GM21723 (cell line): ENCODE measurements at regions not wholly inside any gene's neighbourhood (a gene's known extent, or its start where the extent isn't known, plus 50 kb on each side); places are given as distances from the start of the nearest gene placed in this dataset.

Experiments used
- ATAC-seq: cut with Tn5 transposase; IDR thresholded peaks from one replicate; pipeline ENCODE4 v1.9.1; 2021; ENCODE audit warnings: mild to moderate bottlenecking, moderate library complexity; ENCODE audit not compliant: unreplicated experiment

DNA sequence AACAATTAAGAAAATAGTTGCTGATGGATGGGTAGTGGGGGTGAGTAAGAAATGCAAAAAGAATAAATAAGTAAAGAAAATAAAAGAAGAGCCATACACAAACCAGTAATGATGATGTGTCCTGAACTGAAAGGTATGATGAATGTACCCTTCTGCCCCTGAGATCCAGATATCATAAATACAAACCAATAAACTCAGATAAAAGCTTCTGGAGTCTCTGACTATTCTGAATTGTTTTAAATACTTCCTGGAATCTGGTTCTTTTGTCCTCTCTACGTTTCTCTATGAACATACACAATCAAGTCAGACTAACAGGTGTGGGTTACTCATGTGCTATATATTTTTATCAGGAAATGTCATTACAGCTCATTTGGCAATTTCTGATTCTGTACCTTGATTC lies 153.4 kb downstream of the PPP1R2C start:
- ATAC-seq: no peak

DNA sequence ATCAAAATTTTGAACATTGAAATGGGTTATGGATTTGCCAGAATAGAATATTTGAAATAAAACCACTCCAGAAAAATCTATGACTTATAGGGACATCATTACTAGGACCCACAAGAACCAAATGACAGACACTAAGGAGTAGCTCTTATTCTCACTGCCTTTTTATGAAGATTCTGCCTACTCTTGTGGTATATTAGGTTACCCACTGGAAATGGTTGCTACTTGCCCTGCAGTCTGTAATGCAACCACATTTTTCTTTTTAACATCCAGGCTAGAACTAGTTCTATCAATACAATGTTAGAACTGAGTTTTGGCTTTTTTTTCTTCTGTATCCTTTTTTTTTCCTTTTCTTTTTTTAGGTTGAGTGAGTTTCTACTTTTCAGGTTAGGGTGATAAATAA lies 158.9 kb downstream of the PPP1R2C start:
- no peak for ATAC-seq

DNA sequence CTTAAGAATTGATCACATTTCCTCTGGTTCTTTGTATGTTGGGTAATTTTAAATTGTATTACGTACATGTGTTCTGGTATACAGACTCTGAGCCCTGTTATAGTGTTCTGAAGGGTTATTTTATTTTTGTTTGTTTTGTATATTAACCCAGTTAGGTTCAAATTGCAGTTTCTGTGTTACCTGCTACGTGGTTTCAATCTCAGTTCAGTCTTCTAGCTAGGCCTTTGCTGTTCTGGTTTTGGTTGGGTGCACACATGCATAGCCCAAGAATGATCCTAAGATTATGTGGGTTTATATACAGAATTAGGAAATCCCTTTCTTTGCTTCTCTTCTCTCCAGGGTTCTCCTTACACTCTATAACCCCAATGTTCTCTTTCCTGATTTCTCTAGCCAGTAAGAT lies 161.0 kb downstream of the PPP1R2C start:
- ATAC-seq: peak; percentile 71

DNA sequence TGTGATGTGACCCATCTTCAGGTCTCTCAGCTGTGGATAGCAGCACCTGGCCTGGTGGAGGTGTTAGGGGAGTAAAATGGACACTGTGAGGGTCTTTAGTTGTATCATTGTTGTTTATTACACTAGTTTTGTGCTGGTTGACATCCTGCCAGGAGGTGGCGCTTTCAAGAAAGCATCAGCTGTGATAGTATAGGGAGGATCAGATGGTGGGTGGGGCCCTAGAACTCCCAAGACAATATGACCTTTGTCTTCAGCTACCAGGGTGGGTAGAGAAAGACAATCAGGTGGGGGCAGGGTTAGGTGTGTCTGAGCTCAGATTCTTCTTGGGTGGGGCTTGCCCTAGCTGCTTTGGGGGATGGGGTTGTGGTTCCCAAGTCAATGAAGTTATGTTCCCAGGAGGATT lies 162.8 kb downstream of the PPP1R2C start:
- no peak for ATAC-seq

DNA sequence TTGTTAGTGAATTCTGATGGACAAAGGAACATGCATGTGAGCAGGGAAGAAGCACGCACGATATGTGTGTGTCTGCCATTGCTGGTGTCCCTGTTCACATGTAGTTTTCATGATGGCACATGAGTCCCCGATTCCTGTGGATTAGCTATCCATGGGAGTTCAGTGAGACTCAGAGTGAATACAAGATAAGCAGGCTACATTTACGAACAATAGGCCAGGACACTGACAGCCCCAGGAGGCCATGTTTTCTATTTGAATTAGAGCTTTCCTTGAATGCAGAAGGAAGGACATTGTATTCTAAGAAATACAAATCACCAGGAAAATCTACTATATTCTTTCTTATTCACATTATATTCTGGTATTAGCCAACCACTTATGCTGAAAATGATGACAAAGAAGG lies 171.4 kb downstream of the PPP1R2C start:
- ATAC-seq: no peak

DNA sequence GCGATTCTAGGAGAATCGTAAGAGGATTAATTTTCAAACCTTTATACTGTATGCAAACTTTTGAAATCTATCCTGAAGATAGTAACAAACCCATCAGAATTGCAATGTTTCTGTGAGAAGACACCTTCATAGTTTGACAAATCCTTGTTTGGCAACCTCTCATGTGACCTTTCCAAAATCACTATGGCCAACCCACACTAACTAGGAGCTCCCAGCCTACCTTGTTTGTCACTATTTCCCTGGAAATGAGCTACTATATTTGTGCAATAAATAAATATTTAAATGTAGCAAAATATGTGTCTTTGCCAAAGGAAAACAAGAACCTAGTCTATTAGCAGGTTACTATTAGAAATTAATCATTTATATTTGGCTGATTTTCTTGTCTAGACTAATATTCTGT lies 173.7 kb downstream of the PPP1R2C start:
- no peak for ATAC-seq

DNA sequence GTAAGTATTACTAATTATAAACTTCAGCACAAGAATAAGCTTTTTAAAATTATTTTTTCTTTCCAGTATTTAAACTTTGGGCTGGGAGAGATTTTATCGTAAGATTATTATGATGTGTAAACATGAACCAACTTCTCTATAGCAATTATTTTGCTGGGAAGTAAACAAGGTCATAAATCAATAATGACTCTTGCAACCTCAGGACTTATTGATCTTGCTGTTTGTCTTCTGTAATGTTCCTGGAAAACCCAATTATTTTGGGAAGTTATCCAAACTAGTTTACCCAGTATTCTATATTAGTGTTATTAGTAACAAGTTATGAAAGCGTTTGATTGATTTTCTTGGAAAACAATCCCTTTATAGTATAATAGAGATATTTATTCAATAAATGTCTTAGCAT lies 174.9 kb downstream of the PPP1R2C start:
- no peak for ATAC-seq

DNA sequence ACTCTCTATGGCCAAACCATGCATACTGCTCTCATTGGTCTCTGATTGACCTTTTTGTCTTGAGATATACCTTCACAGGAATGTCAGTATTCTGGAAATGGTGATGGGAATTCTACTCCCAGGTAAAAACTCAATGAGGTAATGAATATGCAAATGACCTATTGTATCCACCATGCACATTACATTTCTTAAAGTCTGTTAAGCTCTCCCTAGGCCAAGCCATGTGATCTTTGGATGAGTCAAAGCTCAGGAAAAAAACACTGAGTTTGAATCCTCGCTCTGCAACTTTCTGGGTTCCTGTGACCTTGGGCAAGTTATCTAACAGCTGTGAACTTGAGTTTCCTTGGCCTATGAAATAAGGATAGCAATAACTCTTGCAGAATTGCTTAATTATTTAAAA lies 175.4 kb downstream of the PPP1R2C start:
- no peak for ATAC-seq

DNA sequence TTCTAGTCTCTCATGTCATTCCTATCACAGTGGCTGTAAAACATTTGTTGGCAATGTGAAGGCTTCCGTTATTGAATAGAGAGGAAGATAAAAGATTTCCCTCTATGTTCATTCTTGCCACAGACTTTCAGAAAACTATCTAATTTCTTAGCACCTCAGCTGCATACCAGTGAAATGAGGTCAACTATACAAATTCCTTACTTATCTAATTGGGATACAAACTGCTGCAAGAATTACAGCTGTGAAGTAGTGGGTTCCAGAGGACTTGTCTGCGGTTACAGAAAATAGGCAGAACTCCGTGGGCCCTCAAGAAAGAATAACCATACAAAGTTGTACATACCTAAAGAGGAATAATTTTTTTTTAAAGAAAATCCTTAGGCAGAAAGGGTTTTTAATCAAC lies 175.8 kb downstream of the PPP1R2C start:
- ATAC-seq: no peak

DNA sequence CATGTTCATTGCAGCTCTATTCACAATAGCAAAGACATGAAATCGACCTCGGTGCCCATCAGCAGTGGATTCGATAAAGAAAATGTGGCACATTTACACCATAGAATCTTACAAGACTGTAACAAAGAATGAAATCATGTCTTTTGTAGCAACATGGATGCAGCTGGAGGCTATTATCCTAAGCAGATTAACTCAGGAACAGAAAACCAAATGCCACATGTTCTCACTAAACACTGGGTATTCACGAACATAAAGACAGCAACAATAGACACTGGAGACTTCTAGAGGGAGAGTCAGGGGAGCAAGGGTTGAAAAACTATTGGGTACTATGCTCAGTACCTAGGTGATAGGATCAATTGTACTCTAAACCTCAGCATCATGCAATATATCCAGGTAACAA lies 180.5 kb downstream of the PPP1R2C start:
- no peak for ATAC-seq

DNA sequence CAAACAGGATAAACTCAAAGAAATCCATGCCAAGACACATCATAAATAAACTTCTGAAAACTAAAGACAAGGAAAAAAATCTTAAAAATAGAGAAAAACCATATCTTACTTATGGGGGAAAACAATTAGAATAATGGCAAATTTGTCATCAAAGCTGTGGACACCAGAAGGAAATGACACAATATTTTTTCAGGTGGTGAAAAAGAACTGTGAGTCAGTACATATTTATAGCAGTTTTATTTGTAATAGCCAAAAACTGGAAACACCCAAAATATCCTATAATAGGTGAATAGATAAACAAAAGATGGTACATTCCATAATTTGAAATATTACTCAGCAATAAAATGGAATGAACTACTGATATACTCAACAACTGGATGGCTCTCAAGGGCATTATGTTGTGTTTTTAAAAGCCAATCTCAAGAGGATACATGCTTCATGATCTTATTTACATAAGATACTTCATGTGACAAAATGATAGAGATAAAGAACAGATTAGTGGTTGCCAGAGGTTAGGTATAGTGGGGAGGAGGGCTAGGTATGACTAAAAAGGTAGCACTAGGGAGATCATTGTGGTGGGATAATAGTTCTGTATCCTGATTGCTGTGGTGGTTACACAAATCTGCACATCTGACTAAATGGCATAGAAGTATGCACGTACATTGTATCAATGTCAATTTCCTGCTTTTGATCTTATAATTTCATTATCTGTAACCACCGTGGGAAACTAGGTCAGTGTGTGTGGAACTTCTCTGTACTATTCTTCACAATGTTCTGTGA lies 191.9 kb downstream of the PPP1R2C start:
- ATAC-seq: no peak

DNA sequence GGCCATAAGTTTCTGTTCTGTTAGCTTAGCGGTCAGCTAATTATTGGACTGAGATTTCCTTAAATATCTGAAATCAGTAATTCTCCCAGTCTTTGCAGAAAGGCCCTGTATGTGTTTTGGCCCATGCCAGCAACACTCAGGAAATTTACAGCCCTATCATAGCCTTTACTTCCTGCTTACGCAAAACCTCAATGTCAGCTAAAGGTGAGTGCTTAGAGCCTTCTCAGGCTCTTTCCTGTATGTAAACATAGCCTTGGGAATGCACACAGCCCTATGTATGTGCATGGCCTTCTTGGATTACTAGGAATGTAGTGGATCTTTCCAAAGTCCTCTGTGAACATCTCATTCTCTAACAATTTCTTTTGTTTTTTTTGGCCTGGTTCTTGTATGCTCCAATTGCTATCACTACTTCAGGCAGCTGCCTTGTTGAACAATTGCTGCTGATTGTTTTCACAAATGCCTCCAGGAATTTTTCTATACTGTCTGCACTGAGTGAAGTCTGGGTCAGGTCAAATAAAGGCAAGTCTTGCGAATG lies 200.0 kb downstream of the PPP1R2C start:
- ATAC-seq: no peak

DNA sequence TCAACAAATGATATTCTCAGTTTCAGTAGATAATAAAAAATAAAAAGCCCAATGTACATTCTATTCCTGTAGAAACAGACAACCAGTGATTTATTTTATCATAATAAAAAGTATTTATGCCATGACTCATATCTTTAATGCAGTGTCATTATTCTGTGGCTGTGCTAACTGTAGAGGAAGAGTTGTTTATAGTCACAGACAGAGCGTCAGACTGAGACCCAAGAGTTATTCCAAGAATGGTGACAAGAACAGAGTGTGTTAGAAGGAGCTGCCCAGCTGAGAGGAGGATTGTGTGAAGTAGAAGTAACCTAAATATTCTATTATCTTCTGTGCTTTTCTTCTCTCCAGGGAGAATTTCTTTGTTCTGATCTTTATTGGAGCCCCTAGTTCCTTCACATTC lies 210.7 kb downstream of the PPP1R2C start:
- no peak for ATAC-seq

DNA sequence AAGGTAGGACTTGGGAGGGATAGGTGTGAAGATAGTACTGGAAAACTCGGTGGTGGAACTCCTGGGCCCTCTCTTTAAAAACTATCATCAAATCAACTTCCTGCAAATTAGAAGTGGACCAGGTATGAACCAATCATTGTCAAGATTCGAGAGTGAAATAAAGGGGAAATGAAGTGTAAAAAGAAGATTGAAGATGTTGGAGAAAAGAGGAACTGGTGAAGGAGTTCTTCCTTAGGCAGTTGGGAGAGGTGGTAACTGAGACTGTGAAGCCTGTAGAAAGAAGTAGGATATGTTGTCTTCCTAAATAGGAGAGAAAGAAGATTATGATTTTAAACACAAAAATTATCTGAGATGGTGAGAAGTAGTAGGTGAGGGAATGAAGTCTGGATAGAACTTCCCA lies 212.2 kb downstream of the PPP1R2C start:
- ATAC-seq: no peak

DNA sequence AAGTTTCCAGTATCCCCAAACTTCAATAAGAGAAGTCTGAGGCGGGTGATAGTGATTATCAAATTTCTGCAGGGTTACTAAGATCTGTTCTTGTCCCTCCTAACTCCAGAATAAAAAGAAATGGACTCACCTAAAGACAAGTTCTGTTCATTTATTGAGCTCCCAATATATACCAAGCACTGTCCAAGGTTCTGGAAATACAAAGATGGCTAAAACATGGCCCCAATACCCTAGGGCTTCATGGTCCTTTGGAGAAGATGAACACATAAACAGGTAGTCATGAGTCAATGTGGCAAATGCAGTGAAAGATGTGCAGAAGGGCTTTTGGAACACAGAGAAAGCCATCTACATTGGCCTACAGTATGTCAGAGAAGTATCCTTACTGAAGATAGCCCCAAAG lies 231.2 kb downstream of the PPP1R2C start:
- ATAC-seq: no peak

DNA sequence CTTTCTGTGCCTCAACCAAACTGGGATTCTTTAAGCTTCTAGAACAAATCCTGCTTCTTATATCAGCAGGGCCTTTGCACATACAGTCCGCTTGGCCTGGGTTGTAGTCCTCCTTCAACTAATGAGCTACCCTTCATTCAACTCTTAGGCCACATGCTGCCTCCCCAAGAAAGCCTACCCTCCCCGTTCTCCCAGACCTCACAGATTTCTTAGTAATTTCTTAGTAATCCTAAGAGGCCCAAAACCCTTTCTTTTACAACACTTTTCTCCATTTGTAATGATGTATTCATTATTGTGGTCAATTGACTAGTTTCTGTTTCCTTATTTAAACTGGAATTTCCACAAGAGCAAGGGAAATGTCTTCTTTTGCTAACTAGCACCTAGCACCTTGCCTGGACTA lies 233.1 kb downstream of the PPP1R2C start:
- no peak for ATAC-seq

DNA sequence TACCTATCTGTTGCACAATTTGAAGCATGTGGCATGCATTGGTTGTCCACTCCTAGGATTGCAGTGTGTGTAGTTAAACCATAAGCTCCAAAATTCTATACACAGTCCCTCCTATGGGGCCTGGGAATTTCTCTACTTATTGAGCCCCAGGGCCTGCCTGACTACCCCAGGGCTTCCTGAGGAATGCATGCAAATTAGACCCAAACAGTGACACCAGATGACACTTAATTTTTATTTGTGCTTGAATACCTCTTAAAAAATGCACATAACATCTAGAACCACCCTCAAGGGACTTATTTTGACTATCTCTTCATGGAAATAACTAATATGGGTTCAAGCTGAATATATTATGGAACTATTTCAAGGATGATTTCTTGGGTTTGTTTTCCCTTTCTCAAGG lies 236.4 kb downstream of the PPP1R2C start:
- no peak for ATAC-seq

DNA sequence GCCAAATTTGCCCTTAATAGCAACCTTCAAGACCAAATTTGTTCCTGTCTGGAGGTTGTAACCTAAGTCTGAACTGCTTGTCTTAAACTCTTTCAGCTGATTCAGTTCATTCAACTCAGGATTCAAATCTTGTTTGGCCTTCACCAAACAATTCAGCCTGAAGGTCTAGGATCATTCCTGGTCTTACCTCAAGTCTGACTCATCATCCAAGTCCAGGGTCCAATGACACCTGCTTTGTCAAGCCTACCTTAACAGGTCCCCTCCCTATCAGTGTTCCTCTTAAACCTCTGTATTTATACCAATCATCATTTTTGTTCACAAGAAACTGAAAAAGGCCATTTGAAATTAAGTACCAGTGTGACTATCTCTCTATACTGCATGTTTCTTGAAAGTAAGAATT lies 237.8 kb downstream of the PPP1R2C start:
- ATAC-seq: no peak

DNA sequence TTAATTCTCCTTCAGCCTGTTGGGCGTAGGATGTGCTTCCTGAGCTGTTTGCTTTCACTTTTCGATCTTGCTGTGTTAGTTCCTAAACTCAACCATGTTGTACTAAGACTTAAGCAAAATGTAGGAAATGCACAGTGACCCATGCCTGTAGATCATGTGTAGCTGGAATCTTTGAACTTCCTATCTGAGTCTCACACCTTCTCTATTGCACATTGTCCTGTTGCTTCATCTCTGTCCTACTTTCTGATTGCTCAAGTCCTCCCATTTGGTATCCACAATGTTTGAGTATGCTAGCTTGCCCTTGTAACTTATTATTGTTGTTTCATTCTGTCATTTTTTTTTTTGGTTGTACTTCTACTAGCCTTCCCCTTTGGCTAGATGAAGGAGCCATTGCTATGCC lies 239.6 kb downstream of the PPP1R2C start:
- no peak for ATAC-seq

DNA sequence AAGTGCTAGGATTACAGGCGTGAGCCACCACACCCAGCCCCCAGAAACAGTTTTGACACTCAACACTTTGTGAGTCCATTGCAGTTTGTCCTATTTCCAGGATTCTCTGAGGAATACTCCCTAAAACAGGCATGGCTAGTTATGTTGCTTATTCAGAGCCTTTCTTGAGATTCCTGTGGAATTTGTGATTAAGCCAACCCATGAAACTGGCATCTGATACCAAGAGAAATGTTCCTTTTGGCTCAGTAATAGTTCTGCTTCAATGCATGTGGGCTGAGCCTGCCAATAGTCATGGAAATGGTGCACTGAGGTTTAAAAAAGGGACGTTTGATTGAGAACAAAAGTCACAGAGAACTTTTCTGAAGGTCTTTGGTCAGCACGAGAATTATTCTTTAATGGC lies 241.7 kb downstream of the PPP1R2C start:
- ATAC-seq: no peak

DNA sequence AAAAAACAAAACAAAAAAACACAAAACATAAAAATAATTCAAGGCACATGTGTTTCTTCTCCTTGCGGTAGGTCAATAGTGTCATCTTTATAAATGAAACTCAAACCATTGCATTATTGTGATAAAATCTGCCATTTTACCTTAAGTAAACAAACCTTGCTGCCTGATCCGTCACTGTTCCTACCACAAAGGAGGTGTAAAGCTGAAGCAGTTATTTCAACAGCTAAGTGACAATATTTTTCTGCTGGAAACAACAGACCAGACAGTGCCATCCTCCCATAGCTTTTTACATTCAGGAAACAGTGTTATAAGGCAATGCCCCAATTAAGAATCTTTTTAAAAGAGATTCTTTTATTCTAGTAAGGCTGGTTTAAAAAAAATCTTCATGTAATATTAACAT lies 242.7 kb downstream of the PPP1R2C start:
- no peak for ATAC-seq

DNA sequence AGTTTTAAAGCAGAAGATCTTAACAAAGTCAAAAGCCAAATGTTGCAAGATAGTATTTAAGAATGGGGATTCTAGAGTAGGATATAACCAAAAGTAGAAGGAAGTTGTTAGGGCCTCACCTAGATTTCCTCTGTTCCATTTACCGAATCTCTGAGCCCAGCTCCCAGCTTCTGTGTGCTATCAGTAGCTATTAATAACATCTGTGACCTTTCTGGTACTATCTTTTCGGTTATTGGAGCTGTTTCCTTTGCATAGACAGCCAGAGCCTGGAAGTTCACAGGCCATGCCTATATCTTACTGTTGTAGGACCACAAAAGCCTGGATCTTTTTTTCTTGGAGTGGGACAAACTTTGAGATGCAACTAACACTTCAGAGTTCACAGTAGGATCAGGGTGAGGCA lies 244.2 kb downstream of the PPP1R2C start:
- no peak for ATAC-seq

DNA sequence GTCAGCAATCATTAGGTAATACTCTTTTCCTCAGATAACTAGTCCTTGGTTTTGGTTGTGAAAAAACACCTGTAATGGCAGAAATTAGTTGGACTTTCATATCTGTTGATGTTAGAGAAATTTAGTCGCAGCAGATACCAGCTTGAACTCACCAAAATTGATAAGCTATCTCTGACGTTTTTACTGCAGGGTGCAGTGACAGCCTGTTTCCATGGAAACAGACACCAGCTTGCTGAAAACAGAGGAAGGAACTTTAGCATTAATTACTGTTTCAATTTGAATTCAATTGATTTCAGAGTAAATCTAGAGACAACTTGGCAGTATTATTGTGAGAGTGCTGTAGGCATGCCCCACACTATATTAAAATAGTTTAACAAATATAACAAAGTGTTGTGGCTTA lies 246.5 kb downstream of the PPP1R2C start:
- ATAC-seq: no peak
